Body of pancreas (tissue), 4 donors: ENCODE measurements at regions not wholly inside any gene's neighbourhood (a gene's known extent, or its start where the extent isn't known, plus 50 kb on each side); places are given as distances from the start of the nearest gene placed in this dataset.
"Not testable (repeated sequence)": the region's sequence is repeated elsewhere in the genome, so short reads cannot be mapped to it uniquely, and the experiment has no call there.

Experiments used
- ATAC-seq: fragments of 150-250 bp; one replicate; pipeline ENCODE4 v1.9.1; 2016
- DNase-seq, 4 donors: peaks; one replicate each; pipeline ENCODE4 v3.0.0-alpha.2; 2019
- H3K27ac ChIP-seq, 4 donors: fragments of 200-600 bp; sonication (generic); 1 replicate in 3 of 4; 2 replicates in 1 of 4; pipeline versions ENCODE4 v1.5.1 to v1.6.1; 2016 to 2019; ENCODE audit warnings: mild to moderate bottlenecking in 1 of 4, mixed read lengths in 1 of 4, moderate library complexity in 1 of 4
- H3K27me3 ChIP-seq, 2 donors: fragments of 200-600 bp; sonication (generic); one replicate each; pipeline ENCODE4 v1.6.0; 2016; ENCODE audit warnings: mild to moderate bottlenecking in 1 of 2
- H3K36me3 ChIP-seq, 2 donors: fragments of 200-600 bp; sonication (generic); replicated peaks in 1 of 2; 2 replicates each; pipeline ENCODE4 v1.5.1; 2016; ENCODE audit warnings: low read depth in 2 of 2; ENCODE audit not compliant: insufficient read depth in 1 of 2
- H3K4me1 ChIP-seq: fragments of 200-600 bp; sonication (generic); one replicate; pipeline ENCODE4 v1.6.0; 2016
- H3K4me3 ChIP-seq, 2 donors: fragments of 200-600 bp; sonication (generic); 1 replicate in 1 of 2; 2 replicates in 1 of 2; pipeline ENCODE4 v1.5.1; 2016 to 2019
- H3K9me3 ChIP-seq, 3 donors: fragments of 200-600 bp; sonication (generic); 1 replicate in 2 of 3; 2 replicates in 1 of 3; pipeline ENCODE4 v1.5.1; 2016
- CTCF ChIP-seq, 7 experiments: fragments of 450-650 bp in 4 of 7; fragments of 200-600 bp in 3 of 7; sonication (generic) in 3 of 7; IDR thresholded peaks; one replicate each; pipeline ENCODE4 v1.5.1; 2016 to 2019; ENCODE audit warnings: antibody characterized with exemption in 7 of 7
- POLR2A ChIP-seq, 3 donors: fragments of 450-650 bp; IDR thresholded peaks; one replicate each; pipeline ENCODE4 v1.6.1; 2016; ENCODE audit warnings: antibody characterized with exemption in 3 of 3, mild to moderate bottlenecking in 2 of 3
- WGBS, 2 donors: methylation state at CpG; one replicate each; pipeline ENCODE4 v1.1.5; 2017; 5-methylcytosine and 5-hydroxymethylcytosine counted together
- intact Hi-C: fragments of 100-400 bp; cut with DNase I; formaldehyde crosslinking; loops from one replicate; pipeline ENCODE4 v1.15.1; 2023

- 59 to 84% methylated on average over 7 of the region's 7 CpGs for WGBS, 2 donors
- ATAC-seq = no peak
- DNase-seq = no peak
- H3K27ac ChIP-seq = no peak overlapping the region
- H3K36me3 ChIP-seq = no peaks in the 10 kb centered on the region
- no peaks in the 10 kb centered on the region for H3K27me3 ChIP-seq
- H3K4me3 ChIP-seq = no peak overlapping the region
- no peaks in the 10 kb centered on the region for H3K4me1 ChIP-seq
- no peaks in the 10 kb centered on the region for H3K9me3 ChIP-seq
- intact Hi-C loops = no loop called here
- TF ChIP-seq POLR2A (IDR thresholded peaks at IDR 0.05) (no peak), CTCF (IDR thresholded peaks at IDR 0.05) (no peak)
Measured at GRCh38 chr18:11369556-11369955, 220.2 kb upstream of the PIEZO2 start.

GRCh38 chr18:11368020-11368419 lies 218.7 kb upstream of the PIEZO2 start:
- no peak overlapping the region for H3K4me3 ChIP-seq
- intact Hi-C loops = no loop called here
- H3K27me3 ChIP-seq = no peaks in the 10 kb centered on the region
- WGBS, 2 donors = 69 to 82% methylated on average over 4 of the region's 4 CpGs
- no peak for ATAC-seq
- TF ChIP-seq POLR2A (IDR thresholded peaks at IDR 0.05) (no peak), CTCF (IDR thresholded peaks at IDR 0.05) (no peak)
- DNase-seq = no peak
- no peak overlapping the region for H3K27ac ChIP-seq
- H3K4me1 ChIP-seq = no peaks in the 10 kb centered on the region
- H3K36me3 ChIP-seq = no peaks in the 10 kb centered on the region
- H3K9me3 ChIP-seq = no peaks in the 10 kb centered on the region

GRCh38 chr18:11367351-11367750 lies 218.0 kb upstream of the PIEZO2 start:
- Histone ChIP-seq H3K4me3 (no peak overlapping the region), H3K27me3 (no peaks in the 10 kb centered on the region), H3K4me1 (no peaks in the 10 kb centered on the region), H3K36me3 (no peaks in the 10 kb centered on the region), H3K27ac (no peak overlapping the region), H3K9me3 (no peaks in the 10 kb centered on the region)
- ATAC-seq (no peak), DNase-seq (no peak)
- intact Hi-C loops = no loop called here
- TF ChIP-seq POLR2A (IDR thresholded peaks at IDR 0.05) (no peak), CTCF (IDR thresholded peaks at IDR 0.05) (no peak)

DNA sequence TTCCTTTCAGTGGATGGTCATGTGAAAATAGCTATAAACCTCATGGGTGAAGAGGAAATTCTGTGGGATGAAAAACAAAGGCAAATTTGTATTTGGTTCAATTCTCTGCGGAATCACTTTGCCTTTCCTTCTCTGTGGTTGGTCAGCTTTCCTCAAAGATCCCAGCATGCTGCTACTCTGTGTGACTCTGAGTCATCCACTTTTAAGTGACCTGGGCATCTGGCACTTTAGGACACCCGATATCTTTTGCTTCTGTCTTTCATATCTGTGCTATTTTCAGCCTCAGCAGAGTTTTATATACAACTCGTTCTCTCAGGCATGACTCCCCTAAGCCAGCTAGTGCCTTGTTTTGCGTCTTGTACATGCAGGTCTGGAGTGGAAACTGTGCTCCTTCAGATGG lies 217.0 kb upstream of the PIEZO2 start:
- H3K9me3 ChIP-seq = no peaks in the 10 kb centered on the region
- H3K27me3 ChIP-seq = no peaks in the 10 kb centered on the region
- no peak overlapping the region for H3K4me3 ChIP-seq
- ATAC-seq = no peak
- 44 to 52% methylated on average over 4 of the region's 4 CpGs for WGBS, 2 donors
- DNase-seq = no peak
- H3K36me3 ChIP-seq = no peaks in the 10 kb centered on the region
- no peak overlapping the region for H3K27ac ChIP-seq
- intact Hi-C loops = no loop called here
- TF ChIP-seq CTCF (IDR thresholded peaks at IDR 0.05) (no peak), POLR2A (IDR thresholded peaks at IDR 0.05) (no peak)
- H3K4me1 ChIP-seq = no peaks in the 10 kb centered on the region

GRCh38 chr18:11362856-11363255 lies 213.5 kb upstream of the PIEZO2 start:
- H3K4me3 ChIP-seq = no peak overlapping the region
- DNase-seq = no peak
- no peaks in the 10 kb centered on the region for H3K27me3 ChIP-seq
- H3K9me3 ChIP-seq = no peaks in the 10 kb centered on the region
- H3K4me1 ChIP-seq = no peaks in the 10 kb centered on the region
- 50 to 73% methylated on average over 1 of the region's 1 CpG for WGBS, 2 donors
- TF ChIP-seq CTCF (IDR thresholded peaks at IDR 0.05) (no peak), POLR2A (IDR thresholded peaks at IDR 0.05) (no peak)
- intact Hi-C loops = no loop called here
- no peak for ATAC-seq
- no peak overlapping the region for H3K27ac ChIP-seq
- no peaks in the 10 kb centered on the region for H3K36me3 ChIP-seq

DNA sequence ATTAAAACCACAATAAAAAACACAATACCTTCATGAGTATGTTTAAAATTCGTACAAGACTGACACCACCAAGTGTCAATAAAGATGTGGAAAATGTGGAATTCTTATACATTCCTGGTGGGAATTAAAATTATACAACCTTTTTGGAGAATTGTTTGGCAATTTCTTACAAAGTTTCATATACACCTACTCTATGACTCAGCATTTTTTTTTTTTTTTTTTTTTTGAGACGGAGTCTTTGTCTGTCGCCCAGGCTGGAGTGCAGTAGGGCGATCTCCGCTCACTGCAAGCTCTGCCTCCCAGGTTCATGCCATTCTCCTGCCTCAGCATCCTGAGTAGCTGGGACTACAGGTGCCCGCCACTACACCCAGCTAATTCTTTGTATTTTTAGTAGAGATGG lies 212.5 kb upstream of the PIEZO2 start:
- H3K36me3 ChIP-seq, H3K27me3 ChIP-seq, intact Hi-C loops, H3K9me3 ChIP-seq, ATAC-seq, H3K4me1 ChIP-seq, H3K4me3 ChIP-seq, H3K27ac ChIP-seq, DNase-seq: not testable (repeated sequence)
- 90 to 92% methylated on average over 6 of the region's 6 CpGs for WGBS, 2 donors
